ENCODE measurements at regions not wholly inside any gene's neighbourhood (a gene's known extent, or its start where the extent isn't known, plus 50 kb on each side); places are given as distances from the start of the nearest gene placed in this dataset.

DNA sequence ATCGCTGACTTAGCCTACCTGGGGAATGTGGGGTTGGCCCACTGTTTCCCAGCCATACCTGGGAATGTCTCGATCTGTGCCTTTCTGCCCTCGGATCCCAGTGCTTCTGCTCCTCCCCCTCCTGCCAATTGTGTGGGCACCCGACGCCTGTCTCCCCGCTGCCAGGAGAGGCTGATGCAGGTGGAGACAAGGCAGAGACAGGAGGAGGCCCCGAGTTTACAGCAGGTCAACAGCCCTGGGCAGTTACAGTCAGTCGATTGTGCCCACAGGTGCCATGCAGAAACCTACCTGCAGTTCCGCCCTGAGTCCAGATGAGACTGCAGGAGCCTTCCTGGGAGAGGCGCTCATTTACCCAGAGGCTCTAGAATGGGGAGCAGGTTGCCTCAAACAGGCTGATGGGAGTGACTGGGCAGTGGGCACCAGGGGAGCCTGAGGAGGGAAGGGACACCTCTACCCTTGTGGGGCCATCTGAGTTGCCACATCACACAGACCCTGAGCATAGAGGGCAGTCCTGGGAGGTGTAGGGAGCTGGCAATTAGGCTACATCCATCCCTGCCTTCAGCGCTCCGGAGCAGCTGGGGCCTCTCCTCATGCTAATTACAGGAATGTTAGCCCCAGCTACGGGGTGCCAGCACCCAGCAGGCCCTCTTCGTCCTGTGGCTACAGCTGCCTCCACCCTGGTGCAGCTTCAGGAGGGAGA lies 300.1 kb downstream of the NDUFA10 start:
- no peak for TF ChIP-seq GATA3 (IDR thresholded peaks at IDR 0.05; ENCODE audit: low read depth, low read length)
- no peak for TF ChIP-seq GATA2 (IDR thresholded peaks at IDR 0.05; ENCODE audit: low read depth, low read length)

All from SH-SY5Y (cell line).